ENCODE measurements at regions not wholly inside any gene's neighbourhood (a gene's known extent, or its start where the extent isn't known, plus 50 kb on each side); places are given as distances from the start of the nearest gene placed in this dataset.
A peak's percentile ranks its signal among the peaks of the same experiment; 100 is the strongest.

DNA sequence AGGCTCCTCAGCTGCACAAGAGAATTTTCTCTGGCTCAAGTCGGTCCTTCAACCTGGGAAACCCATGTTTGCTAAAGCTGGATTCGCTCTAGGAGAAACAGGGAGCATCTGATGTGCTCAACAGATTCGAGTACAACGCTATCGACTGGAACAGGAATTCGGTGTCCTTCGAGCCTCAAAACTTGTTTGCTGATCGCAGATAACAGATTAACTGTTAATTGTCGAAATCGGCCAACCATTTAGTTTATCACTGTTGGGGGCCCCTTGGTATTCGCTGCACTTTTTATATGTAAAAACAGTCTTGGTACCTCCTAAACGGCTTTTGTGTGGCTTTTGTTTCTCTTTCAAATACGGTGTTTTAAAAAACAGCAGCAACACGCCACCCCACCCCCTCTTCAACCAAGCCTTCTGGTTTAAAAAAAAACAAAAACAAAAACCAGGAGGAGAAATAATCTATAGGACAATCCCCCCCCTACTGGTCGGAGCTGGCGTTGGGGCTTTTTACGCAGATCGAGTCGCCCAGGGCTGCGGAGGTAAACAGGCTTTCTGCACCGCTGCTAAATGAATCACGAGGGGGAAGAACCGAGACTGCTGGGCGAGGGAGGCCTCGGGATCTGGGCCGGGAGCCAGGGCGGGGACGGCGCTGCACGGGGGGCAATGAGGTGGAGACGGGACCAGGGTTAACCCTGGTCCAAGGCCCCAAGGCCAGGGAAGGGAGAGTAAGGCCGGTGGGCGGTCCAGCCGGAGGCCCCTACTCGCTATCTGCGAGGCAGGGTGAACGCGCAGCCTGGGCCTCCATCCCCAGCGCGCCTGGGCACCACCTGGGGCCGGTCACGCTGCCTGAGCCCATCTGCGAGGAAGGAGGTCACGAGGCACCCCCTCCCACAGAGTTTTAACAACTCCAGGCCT is 71.7 kb upstream of the BCOR start (continued):
- peak; percentile 71 for TF ChIP-seq RAD21 (IDR thresholded peaks at IDR 0.05; ENCODE audit: insufficient read depth, low read depth, low read length)
- no peak for TF ChIP-seq BMI1 (IDR thresholded peaks at IDR 0.05; ENCODE audit: borderline replicate concordance)
- peak; percentile 36; the same call in 1 of the 2 replicates for TF ChIP-seq SMC3 (IDR thresholded peaks at IDR 0.05; ENCODE audit: borderline replicate concordance, low read length)
- peak; percentile 99 for TF ChIP-seq PAX5 (IDR thresholded peaks at IDR 0.05; ENCODE audit: borderline replicate concordance, low read depth, low read length)
- TF ChIP-seq, protein P1, sequence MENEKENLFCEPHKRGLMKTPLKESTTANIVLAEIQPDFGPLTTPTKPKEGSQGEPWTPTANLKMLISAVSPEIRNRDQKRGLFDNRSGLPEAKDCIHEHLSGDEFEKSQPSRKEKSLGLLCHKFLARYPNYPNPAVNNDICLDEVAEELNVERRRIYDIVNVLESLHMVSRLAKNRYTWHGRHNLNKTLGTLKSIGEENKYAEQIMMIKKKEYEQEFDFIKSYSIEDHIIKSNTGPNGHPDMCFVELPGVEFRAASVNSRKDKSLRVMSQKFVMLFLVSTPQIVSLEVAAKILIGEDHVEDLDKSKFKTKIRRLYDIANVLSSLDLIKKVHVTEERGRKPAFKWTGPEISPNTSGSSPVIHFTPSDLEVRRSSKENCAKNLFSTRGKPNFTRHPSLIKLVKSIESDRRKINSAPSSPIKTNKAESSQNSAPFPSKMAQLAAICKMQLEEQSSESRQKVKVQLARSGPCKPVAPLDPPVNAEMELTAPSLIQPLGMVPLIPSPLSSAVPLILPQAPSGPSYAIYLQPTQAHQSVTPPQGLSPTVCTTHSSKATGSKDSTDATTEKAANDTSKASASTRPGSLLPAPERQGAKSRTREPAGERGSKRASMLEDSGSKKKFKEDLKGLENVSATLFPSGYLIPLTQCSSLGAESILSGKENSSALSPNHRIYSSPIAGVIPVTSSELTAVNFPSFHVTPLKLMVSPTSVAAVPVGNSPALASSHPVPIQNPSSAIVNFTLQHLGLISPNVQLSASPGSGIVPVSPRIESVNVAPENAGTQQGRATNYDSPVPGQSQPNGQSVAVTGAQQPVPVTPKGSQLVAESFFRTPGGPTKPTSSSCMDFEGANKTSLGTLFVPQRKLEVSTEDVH (IDR thresholded peaks at IDR 0.05; ENCODE audit: low read depth, partially characterized antibody), result no peak
- no peak for TF ChIP-seq MYC (IDR thresholded peaks at IDR 0.05; ENCODE audit: insufficient read depth, insufficient read length, insufficient replicate concordance, low read length, severe bottlenecking)

DNA sequence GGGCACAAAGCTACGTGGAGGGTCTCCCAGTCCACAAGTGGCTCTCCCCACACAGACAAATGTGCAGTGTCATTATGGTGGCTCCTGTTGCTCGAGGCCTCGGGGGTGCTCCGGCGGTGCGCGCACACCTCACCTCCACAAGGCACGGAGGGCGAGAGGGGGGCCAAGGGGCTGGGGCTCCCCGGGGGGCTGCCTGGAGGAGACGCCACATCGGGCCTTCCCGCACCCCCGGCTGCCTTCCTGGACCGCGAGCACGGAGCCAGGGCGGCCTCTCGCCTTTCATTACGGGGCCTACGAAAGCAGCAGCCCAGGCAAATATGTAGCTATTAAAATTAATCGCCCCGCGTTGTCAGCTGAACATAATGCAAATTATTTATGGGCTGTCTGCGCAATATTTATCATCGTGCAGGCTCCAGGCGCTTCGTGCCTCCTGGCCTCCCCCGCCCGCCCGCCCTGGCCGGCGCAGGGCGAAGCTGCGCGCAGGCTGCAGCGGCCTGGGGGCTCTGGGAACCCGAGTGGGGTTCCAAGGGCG is 70.8 kb upstream of the BCOR start:
- Histone ChIP-seq H3K4me1 (ENCODE audit: control insufficient read depth, insufficient read depth, low read length) (peaks cover 10% of the 10 kb centered on the region; the same call in 1 of the 2 replicates), H2AFZ (ENCODE audit: control insufficient read depth, low read depth, low read length) (no peak overlapping the region), H3K27ac (ENCODE audit: control insufficient read depth, insufficient read depth) (no peak overlapping the region), H3K9ac (ENCODE audit: control insufficient read depth, insufficient read depth, low read length) (no peak overlapping the region), H3K9me3 (replicated peaks; ENCODE audit: control insufficient read depth, insufficient read depth, low read length) (no peaks in the 10 kb centered on the region; the same call in 2 of the 3 replicates), H4K20me1 (ENCODE audit: control insufficient read depth, insufficient read depth) (no peaks in the 10 kb centered on the region; the same call in 1 of the 2 replicates), H3K27me3 (replicated peaks in 1 of 2; ENCODE audit: control insufficient read depth in 2 of 2, insufficient read depth in 2 of 2, low read length in 1 of 2) (no peaks in the 10 kb centered on the region), H3K79me2 (ENCODE audit: control insufficient read depth, insufficient read depth, low read length) (peaks cover 20% of the 10 kb centered on the region), H3K4me3 (no peak overlapping the region), H3K36me3 (ENCODE audit: control insufficient read depth in 2 of 2, insufficient read depth in 2 of 2, low read length in 1 of 2) (no peaks in the 10 kb centered on the region), H3K4me2 (ENCODE audit: control insufficient read depth, insufficient read depth) (peak overlapping the region; percentile 61)
- RAD21 ChIA-PET (ENCODE audit: unreplicated experiment), result no interaction called here
- in situ Hi-C loops (cut with MboI), result no loop called here
- TF ChIP-seq FOXK2 (IDR thresholded peaks at IDR 0.05), result no peak
- no peak for TF ChIP-seq RUNX3 (IDR thresholded peaks at IDR 0.05; ENCODE audit: low read length)
- SMC1A ChIA-PET (ENCODE audit: uncharacterized antibody, unreplicated experiment), result no interaction called here
- POLR2A ChIA-PET, result no interaction called here
- intact Hi-C loops (cut with micrococcal nuclease; ENCODE audit: unreplicated experiment), result loop anchor here (2.0 to 5.0 kb wide), 3 partner anchors 70 to 438 kb away; no protein-coding TSS in a partner anchor
- CTCF ChIA-PET, result no interaction called here
- FAIRE-seq, result no peak
- no TSS peak for BruUV-seq (replicated peaks)
- WGBS (ENCODE audit: insufficient coverage, insufficient replicate concordance, low lambda C conversion rate, missing lambda C conversion rate), result 50% methylated on average over 31 of the region's 39 CpGs
- no peak for ATAC-seq
- DNase-seq (ENCODE audit: low read depth, low spot score), result no peak
